Adipocyte (in vitro differentiated cells): ENCODE measurements at regions not wholly inside any gene's neighbourhood (a gene's known extent, or its start where the extent isn't known, plus 50 kb on each side); places are given as distances from the start of the nearest gene placed in this dataset.

Source experiments
- DNase-seq: peaks from one replicate; pipeline ENCODE4 v3.0.0-alpha.2; 2015; ENCODE audit warnings: low read depth
- H3K27me3 ChIP-seq: replicated peaks from 2 replicates; pipeline ENCODE4 v1.7.0; 2013; ENCODE audit warnings: mild to moderate bottlenecking, low read length, moderate library complexity; ENCODE audit not compliant: control insufficient read depth, insufficient read depth
- H3K36me3 ChIP-seq: 2 replicates; pipeline ENCODE4 v1.7.0; 2013; ENCODE audit warnings: low read length, mild to moderate bottlenecking, moderate library complexity; ENCODE audit not compliant: control insufficient read depth, insufficient read depth, severe bottlenecking
- H3K4me1 ChIP-seq: 2 replicates; pipeline ENCODE4 v1.7.0; 2013; ENCODE audit warnings: mild to moderate bottlenecking, low read length, moderate library complexity; ENCODE audit not compliant: control insufficient read depth, insufficient read depth
- H3K4me3 ChIP-seq: 2 replicates; pipeline ENCODE4 v1.7.0; 2013; ENCODE audit warnings: mild to moderate bottlenecking, low read length, moderate library complexity
- H3K9ac ChIP-seq: 2 replicates; pipeline ENCODE4 v1.7.0; 2013; ENCODE audit warnings: mild to moderate bottlenecking, low read length, moderate library complexity
- H3K9me3 ChIP-seq: 2 replicates; pipeline ENCODE4 v1.7.0; 2013; ENCODE audit warnings: mild to moderate bottlenecking, low read length, moderate library complexity; ENCODE audit not compliant: control insufficient read depth

- no peak for DNase-seq
- Histone ChIP-seq H3K4me3 (no peak overlapping the region), H3K4me1 (no peaks in the 10 kb centered on the region), H3K9ac (no peak overlapping the region), H3K36me3 (no peaks in the 10 kb centered on the region), H3K9me3 (no peaks in the 10 kb centered on the region), H3K27me3 (no peaks in the 10 kb centered on the region)
Measured at GRCh38 chr3:104145164-104145563, 1221.5 kb upstream of the ALCAM start.

DNA sequence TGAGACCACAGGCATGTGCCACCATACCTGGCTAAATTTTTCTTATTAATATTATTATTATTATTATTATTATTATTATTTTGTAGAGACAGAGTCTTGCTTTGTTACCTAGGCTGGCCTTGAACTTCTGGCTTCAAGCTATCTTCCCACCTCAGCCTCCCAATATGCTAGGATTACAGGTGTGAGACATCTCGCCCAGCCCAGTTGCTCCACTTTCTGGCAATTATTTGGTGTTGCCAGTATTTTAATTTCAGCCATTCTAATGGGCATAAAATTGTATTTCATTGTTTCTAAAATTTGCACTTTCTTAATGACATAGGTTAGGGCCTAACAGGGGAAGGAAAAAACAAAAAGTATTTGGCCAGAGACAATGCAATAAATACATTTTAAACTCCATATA, 1217.6 kb upstream of the ALCAM start:
- no peaks in the 10 kb centered on the region for H3K27me3 ChIP-seq
- no peaks in the 10 kb centered on the region for H3K9me3 ChIP-seq
- H3K36me3 ChIP-seq = no peaks in the 10 kb centered on the region
- no peak overlapping the region for H3K9ac ChIP-seq
- no peak overlapping the region for H3K4me3 ChIP-seq
- DNase-seq = no peak
- no peaks in the 10 kb centered on the region for H3K4me1 ChIP-seq

- Histone ChIP-seq H3K9ac (no peak overlapping the region), H3K27me3 (no peaks in the 10 kb centered on the region), H3K9me3 (no peaks in the 10 kb centered on the region), H3K4me3 (no peak overlapping the region), H3K4me1 (no peaks in the 10 kb centered on the region), H3K36me3 (no peaks in the 10 kb centered on the region)
- DNase-seq = no peak
Measured at GRCh38 chr3:104150724-104151123, 1216.0 kb upstream of the ALCAM start.

GRCh38 chr3:104154896-104155295, 1211.8 kb upstream of the ALCAM start:
- Histone ChIP-seq H3K4me3 (no peak overlapping the region), H3K27me3 (no peaks in the 10 kb centered on the region), H3K36me3 (no peaks in the 10 kb centered on the region), H3K4me1 (no peaks in the 10 kb centered on the region), H3K9ac (no peak overlapping the region), H3K9me3 (no peaks in the 10 kb centered on the region)
- DNase-seq = no peak

GRCh38 chr3:104165866-104166265, 1200.8 kb upstream of the ALCAM start:
- Histone ChIP-seq H3K4me1 (no peaks in the 10 kb centered on the region), H3K27me3 (no peaks in the 10 kb centered on the region), H3K36me3 (no peaks in the 10 kb centered on the region), H3K9ac (no peak overlapping the region), H3K9me3 (peaks cover 17% of the 10 kb centered on the region), H3K4me3 (no peak overlapping the region)
- no peak for DNase-seq

GRCh38 chr3:104168386-104168785, 1198.3 kb upstream of the ALCAM start:
- H3K9me3 ChIP-seq = peaks cover 17% of the 10 kb centered on the region
- H3K27me3 ChIP-seq = no peaks in the 10 kb centered on the region
- H3K4me3 ChIP-seq = no peak overlapping the region
- H3K36me3 ChIP-seq = no peaks in the 10 kb centered on the region
- DNase-seq = no peak
- H3K9ac ChIP-seq = no peak overlapping the region
- H3K4me1 ChIP-seq = no peaks in the 10 kb centered on the region

- H3K4me3 ChIP-seq = no peak overlapping the region
- H3K36me3 ChIP-seq = no peaks in the 10 kb centered on the region
- H3K9ac ChIP-seq = no peak overlapping the region
- H3K27me3 ChIP-seq = no peaks in the 10 kb centered on the region
- no peaks in the 10 kb centered on the region for H3K9me3 ChIP-seq
- no peak for DNase-seq
- H3K4me1 ChIP-seq = no peaks in the 10 kb centered on the region
Measured at GRCh38 chr3:104175696-104176095, 1191.0 kb upstream of the ALCAM start.

GRCh38 chr3:104176706-104177105, 1190.0 kb upstream of the ALCAM start:
- no peak overlapping the region for H3K4me3 ChIP-seq
- H3K36me3 ChIP-seq = no peaks in the 10 kb centered on the region
- H3K9me3 ChIP-seq = no peaks in the 10 kb centered on the region
- H3K4me1 ChIP-seq = no peaks in the 10 kb centered on the region
- DNase-seq = no peak
- no peaks in the 10 kb centered on the region for H3K27me3 ChIP-seq
- no peak overlapping the region for H3K9ac ChIP-seq

DNA sequence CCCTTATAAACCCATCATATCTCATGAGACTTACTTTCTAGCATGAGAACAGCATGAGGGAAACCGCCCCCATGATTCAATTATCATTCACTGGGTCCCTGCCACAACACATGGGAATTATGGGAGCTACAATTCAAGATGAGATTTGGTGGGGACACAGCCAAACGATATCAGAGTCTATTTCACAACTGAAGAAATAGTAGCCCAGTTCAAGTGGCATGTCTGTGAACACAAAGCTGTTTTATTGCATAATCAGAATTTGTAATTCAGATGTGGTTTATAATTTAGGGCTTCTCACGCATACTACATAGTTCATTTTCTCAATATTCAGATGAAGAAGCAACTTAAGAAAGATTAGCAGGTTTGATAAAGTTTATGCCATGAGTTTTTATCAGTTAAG, 1188.0 kb upstream of the ALCAM start:
- Histone ChIP-seq H3K27me3 (no peaks in the 10 kb centered on the region), H3K4me1 (no peaks in the 10 kb centered on the region), H3K4me3 (no peak overlapping the region), H3K9me3 (no peaks in the 10 kb centered on the region), H3K36me3 (no peaks in the 10 kb centered on the region), H3K9ac (no peak overlapping the region)
- DNase-seq = peak; percentile 24

GRCh38 chr3:104180906-104181305, 1185.8 kb upstream of the ALCAM start:
- Histone ChIP-seq H3K9ac (no peak overlapping the region), H3K36me3 (no peaks in the 10 kb centered on the region), H3K4me1 (no peaks in the 10 kb centered on the region), H3K9me3 (no peaks in the 10 kb centered on the region), H3K27me3 (no peaks in the 10 kb centered on the region), H3K4me3 (no peak overlapping the region)
- peak; percentile 70 for DNase-seq

DNA sequence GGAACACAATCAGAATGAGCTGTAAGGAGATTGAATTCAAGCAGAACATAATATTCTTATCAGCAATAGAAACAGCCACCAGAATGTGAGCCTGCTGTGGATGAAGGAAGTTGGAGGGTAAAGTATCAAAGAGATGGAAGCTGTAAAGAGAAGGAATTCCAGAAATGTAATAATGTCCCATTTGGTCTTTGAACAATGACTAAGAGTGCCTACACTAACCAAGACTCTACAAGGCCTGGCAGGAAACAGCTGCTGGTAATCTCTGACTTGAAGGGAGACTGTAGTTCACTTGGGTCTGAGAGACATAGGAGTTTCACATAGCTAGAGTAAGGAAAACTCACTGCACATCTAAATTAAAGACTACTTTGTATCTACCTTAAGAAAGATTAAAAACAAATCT, 1176.0 kb upstream of the ALCAM start:
- Histone ChIP-seq H3K9me3 (no peaks in the 10 kb centered on the region), H3K27me3 (no peaks in the 10 kb centered on the region), H3K36me3 (no peaks in the 10 kb centered on the region), H3K4me1 (no peaks in the 10 kb centered on the region), H3K4me3 (no peak overlapping the region), H3K9ac (no peak overlapping the region)
- DNase-seq = peak; percentile 4

GRCh38 chr3:104198131-104198530, 1168.6 kb upstream of the ALCAM start:
- peak; percentile 50 for DNase-seq
- no peaks in the 10 kb centered on the region for H3K4me1 ChIP-seq
- H3K9ac ChIP-seq = no peak overlapping the region
- no peaks in the 10 kb centered on the region for H3K27me3 ChIP-seq
- no peaks in the 10 kb centered on the region for H3K9me3 ChIP-seq
- H3K4me3 ChIP-seq = no peak overlapping the region
- no peaks in the 10 kb centered on the region for H3K36me3 ChIP-seq
